Common myeloid progenitor, CD34-positive (primary cell): ENCODE measurements at regions not wholly inside any gene's neighbourhood (a gene's known extent, or its start where the extent isn't known, plus 50 kb on each side); places are given as distances from the start of the nearest gene placed in this dataset.
A peak's percentile ranks its signal among the peaks of the same experiment; 100 is the strongest.

ENCODE experiments used
- CTCF ChIA-PET: fragments of 350-600 bp; sonication (Branson Sonifier 250); formaldehyde crosslinking; loops from one replicate; lab custom pipeline; 2021; ENCODE audit warnings: antibody characterized with exemption; lab: Charles Lee
- POLR2A ChIA-PET: fragments of 350-600 bp; sonication (Branson Sonifier 250); formaldehyde crosslinking; loops from one replicate; lab custom pipeline; 2021; ENCODE audit warnings: antibody characterized with exemption; lab: Charles Lee
- DNase-seq, 3 donors: peaks; one replicate each; pipeline versions ENCODE4 v3.0.0 to v3.0.0-alpha.2; 2013
- H3K27ac ChIP-seq, 2 experiments: 1 replicate in 1 of 2; 2 replicates in 1 of 2; pipeline ENCODE4 v1.7.0; 2013; ENCODE audit warnings: inconsistent platforms in 2 of 2, low read length in 2 of 2, mild to moderate bottlenecking in 2 of 2, low read depth in 1 of 2, moderate library complexity in 1 of 2; ENCODE audit not compliant: severe bottlenecking in 2 of 2, insufficient read depth in 1 of 2, poor library complexity in 1 of 2
- H3K27me3 ChIP-seq, 5 experiments: replicated peaks in 2 of 5; 1 replicate in 3 of 5; 2 replicates in 2 of 5; pipeline versions ENCODE4 v1.6.1 to v1.7.0; 2013; ENCODE audit warnings: low read length in 4 of 5, mild to moderate bottlenecking in 2 of 5, moderate library complexity in 2 of 5, inconsistent platforms in 1 of 5; ENCODE audit not compliant: insufficient read depth in 5 of 5, control insufficient read depth in 4 of 5
- H3K36me3 ChIP-seq, 4 experiments: 1 replicate in 2 of 4; 2 replicates in 2 of 4; pipeline versions ENCODE4 v1.6.1 to v1.7.0; 2013; ENCODE audit warnings: low read length in 3 of 4, control low read depth in 1 of 4, mild to moderate bottlenecking in 1 of 4; ENCODE audit not compliant: control insufficient read depth in 4 of 4, insufficient read depth in 4 of 4
- H3K4me1 ChIP-seq, 4 experiments: 1 replicate in 3 of 4; 2 replicates in 1 of 4; pipeline versions ENCODE4 v1.6.1 to v1.7.1; 2013; ENCODE audit warnings: low read length in 3 of 4, mild to moderate bottlenecking in 3 of 4, control low read depth in 1 of 4, inconsistent platforms in 1 of 4, moderate library complexity in 1 of 4; ENCODE audit not compliant: control insufficient read depth in 4 of 4, insufficient read depth in 4 of 4; ENCODE audit errors: control extremely low read depth in 1 of 4
- H3K4me3 ChIP-seq, 7 experiments: 1 replicate in 4 of 7; 2 replicates in 3 of 7; pipeline versions ENCODE4 v1.5.1 to v1.7.0; 2013; ENCODE audit warnings: mild to moderate bottlenecking in 7 of 7, low read length in 6 of 7, moderate library complexity in 6 of 7, inconsistent platforms in 2 of 7, low read depth in 2 of 7, control low read depth in 1 of 7; ENCODE audit not compliant: insufficient read depth in 4 of 7, control insufficient read depth in 1 of 7; ENCODE audit errors: extremely low read depth in 1 of 7
- H3K9me3 ChIP-seq, 5 experiments: 1 replicate in 4 of 5; 2 replicates in 1 of 5; pipeline versions ENCODE4 v1.6.1 to v1.7.1; 2013; ENCODE audit warnings: low read length in 4 of 5, mild to moderate bottlenecking in 2 of 5, inconsistent platforms in 1 of 5, low read depth in 1 of 5, moderate library complexity in 1 of 5; ENCODE audit not compliant: control insufficient read depth in 4 of 5, insufficient read depth in 2 of 5; ENCODE audit errors: control extremely low read depth in 1 of 5
- whole genome bisulfite sequencing: methylation state at CpG from one replicate; pipeline ENCODE4 v1.1.5; 2013; ENCODE audit not compliant: insufficient coverage; 5-methylcytosine and 5-hydroxymethylcytosine counted together

DNA sequence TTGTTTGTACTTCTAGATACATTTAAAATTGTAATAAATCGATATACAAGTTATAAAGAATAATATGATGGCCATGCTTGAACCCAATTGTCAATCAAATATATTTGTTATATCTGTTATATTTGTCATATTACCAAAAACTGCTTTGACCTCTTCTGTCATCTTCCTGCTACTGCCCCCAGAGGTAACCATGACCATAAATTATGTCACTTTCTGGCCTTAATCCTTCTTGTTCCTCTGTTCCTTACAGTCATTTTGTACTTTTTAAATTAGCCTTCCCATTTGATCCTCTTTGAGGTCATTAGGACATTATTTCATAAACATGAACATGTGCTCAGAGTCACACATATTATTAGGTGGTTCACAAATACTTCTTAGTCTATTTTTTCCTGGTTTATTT, 124.7 kb downstream of the HFE start:
- ChIA-PET CTCF (interaction anchor here (0.7 to 1.2 kb wide), 2 partner anchors 17 to 58 kb away, joined by 3 read pairs; no protein-coding TSS in a partner anchor), POLR2A (no interaction called here)
- no peak overlapping the region for H3K4me3 ChIP-seq
- no peak overlapping the region for H3K27ac ChIP-seq
- H3K9me3 ChIP-seq, result no peaks in the 10 kb centered on the region
- no peaks in the 10 kb centered on the region for H3K27me3 ChIP-seq
- H3K4me1 ChIP-seq, result peaks cover 7 to 26% (median 18%) of the 10 kb centered on the region in 4 experiments
- peak in 2 of 3 donors; percentile 27 to 44 for DNase-seq
- no peaks in the 10 kb centered on the region for H3K36me3 ChIP-seq
- no CpG with 5 or more reads among the region's 1 CpG for WGBS

DNA sequence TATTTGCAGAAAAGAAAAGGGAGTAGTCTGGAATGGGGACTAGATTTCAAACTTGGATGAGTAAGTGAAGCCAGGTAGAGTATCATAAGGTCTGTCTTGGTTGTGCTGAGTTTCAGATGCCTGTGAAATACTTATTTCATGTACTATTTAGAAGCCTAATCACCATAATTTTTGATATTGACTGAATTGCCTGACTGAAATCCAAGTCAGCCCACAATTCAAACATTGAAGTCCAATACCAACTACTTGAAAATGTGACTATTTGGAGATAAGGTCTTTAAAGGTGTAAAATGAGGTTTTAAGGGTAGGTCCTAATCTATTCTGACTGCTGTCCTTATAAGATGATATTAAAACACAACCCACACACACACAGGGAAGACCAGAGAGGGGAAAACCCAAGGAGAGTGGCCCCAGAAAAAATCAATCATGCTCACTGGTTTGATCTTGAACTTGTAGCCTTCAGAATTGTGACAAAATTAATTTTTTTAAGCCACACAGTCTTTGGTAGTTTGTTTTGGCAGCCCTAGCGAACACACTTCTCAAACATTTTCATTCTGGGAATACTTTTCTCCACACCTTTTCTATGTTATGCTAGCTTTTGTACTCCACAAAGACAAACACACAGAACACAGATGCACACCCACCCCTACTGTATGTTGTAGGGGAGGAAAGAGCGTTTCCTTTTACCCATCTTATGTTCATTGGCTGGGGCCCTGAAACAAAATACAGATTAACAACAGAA, 126.3 kb downstream of the HFE start:
- Histone ChIP-seq H3K4me1 (peaks cover 9 to 35% (median 23%) of the 10 kb centered on the region in 4 experiments), H3K27ac (no peak overlapping the region), H3K9me3 (no peaks in the 10 kb centered on the region), H3K4me3 (peak overlapping the region in 1 of 7 experiments; percentile 79), H3K27me3 (no peaks in the 10 kb centered on the region), H3K36me3 (no peaks in the 10 kb centered on the region)
- ChIA-PET CTCF (interaction anchor here (4.2 kb wide), 2 partner anchors 15 to 23 kb away, joined by 23 to 44 read pairs; a partner anchor contains a TSS), POLR2A (interaction anchor here (3.7 to 4.9 kb wide), 2 partner anchors 7 to 15 kb away, joined by 92 to 100 read pairs; a partner anchor contains a TSS)
- no CpG with 5 or more reads among the region's 2 CpGs for WGBS
- no peak for DNase-seq

- POLR2A ChIA-PET, result interaction anchor here (0.5 to 4.9 kb wide), 12 partner anchors 9 to 147 kb away, joined by 3 to 100 read pairs (median 18); a partner anchor contains a TSS
- no peaks in the 10 kb centered on the region for H3K36me3 ChIP-seq
- H3K27ac ChIP-seq, result peak overlapping the region in 1 of 2 experiments; percentile 89
- no peaks in the 10 kb centered on the region for H3K9me3 ChIP-seq
- CTCF ChIA-PET, result interaction anchor here (0.9 to 4.2 kb wide), 12 partner anchors 7 to 70 kb away, joined by 3 to 44 read pairs (median 14); a partner anchor contains a TSS
- no peaks in the 10 kb centered on the region for H3K27me3 ChIP-seq
- H3K4me1 ChIP-seq, result peaks cover 11 to 47% (median 25%) of the 10 kb centered on the region in 4 experiments
- peak overlapping the region; percentile 6 to 92 (median 79) for H3K4me3 ChIP-seq
- WGBS, result 41% methylated on average over 20 of the region's 32 CpGs
- peak in 1 of 3 donors; percentile 16 for DNase-seq
Observed at GRCh38 chr6:26214803-26215584, 127.8 kb downstream of the HFE start.

DNA sequence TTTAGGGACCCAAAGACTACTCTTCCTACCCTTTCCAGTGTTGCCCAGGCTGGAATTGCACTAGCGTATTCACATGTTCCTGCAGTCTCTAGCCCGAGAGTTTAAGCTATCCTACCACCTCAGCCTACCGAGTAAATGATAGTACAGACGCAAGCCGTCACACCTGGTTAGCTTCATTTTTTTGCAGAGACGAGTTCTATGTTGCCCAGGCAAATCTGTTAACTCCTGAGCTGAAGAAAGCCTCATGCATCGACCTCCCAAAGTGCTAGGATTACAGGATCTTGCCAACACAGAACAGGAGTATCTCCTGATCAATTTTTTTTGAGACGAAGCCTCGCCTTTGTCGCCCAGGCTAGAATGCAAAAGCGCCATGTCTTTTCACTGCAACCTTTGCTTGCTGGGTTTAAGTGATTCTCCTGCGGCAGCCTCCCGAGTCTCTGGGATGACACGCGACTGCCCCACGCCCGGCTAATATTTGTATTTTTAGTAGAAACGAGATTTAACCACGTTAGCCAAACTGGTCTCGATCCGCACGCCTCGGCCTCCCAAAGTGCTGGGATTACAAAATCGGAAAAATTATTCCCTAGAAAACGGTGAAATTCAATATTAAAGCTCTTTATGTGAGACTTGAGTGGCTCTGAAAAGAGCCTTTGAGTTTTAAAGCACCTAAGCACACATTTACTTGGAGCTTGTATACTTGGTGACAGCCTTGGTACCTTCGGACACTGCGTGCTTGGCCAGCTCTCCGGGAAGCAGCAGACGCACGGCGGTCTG, 128.5 kb downstream of the HFE start:
- H3K27me3 ChIP-seq, result no peaks in the 10 kb centered on the region
- under 1% methylated on average over 27 of the region's 31 CpGs for WGBS
- DNase-seq, result peak; percentile 55 to 83 (median 68)
- ChIA-PET CTCF (interaction anchor here (0.9 to 4.2 kb wide), 22 partner anchors 8 to 89 kb away, joined by 3 to 44 read pairs (median 7); a partner anchor contains a TSS), POLR2A (interaction anchor here (0.6 to 4.9 kb wide), 22 partner anchors 8 to 172 kb away, joined by 3 to 100 read pairs (median 7); a partner anchor contains a TSS)
- H3K4me1 ChIP-seq, result peaks cover 13 to 54% (median 27%) of the 10 kb centered on the region in 4 experiments
- peak overlapping the region; percentile 51 to 89 for H3K27ac ChIP-seq
- no peaks in the 10 kb centered on the region for H3K9me3 ChIP-seq
- H3K4me3 ChIP-seq, result peak overlapping the region; percentile 30 to 92 (median 79)
- H3K36me3 ChIP-seq, result no peaks in the 10 kb centered on the region

DNA sequence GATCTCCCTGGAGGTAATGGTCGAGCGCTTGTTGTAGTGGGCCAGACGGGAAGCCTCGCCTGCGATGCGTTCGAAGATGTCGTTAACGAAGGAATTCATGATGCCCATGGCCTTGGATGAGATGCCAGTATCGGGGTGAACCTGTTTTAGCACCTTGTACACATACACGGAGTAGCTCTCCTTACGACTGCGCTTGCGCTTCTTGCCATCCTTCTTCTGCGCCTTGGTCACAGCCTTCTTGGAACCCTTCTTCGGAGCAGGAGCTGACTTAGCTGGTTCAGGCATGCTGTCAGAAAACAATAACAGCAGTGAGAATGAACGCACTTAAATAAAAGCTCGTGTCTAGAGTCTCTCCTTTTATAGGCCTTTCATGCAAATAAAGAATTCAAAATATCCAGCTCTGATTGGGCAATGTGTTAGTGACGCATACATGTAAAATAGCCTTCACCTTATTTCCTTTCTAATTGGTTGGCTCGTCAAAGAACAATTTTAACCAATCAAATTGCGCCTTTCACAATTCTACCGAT, 129.2 kb downstream of the HFE start:
- no peaks in the 10 kb centered on the region for H3K36me3 ChIP-seq
- H3K4me3 ChIP-seq, result peak overlapping the region; percentile 37 to 92 (median 79)
- peaks cover 13 to 52% (median 27%) of the 10 kb centered on the region in 4 experiments for H3K4me1 ChIP-seq
- H3K9me3 ChIP-seq, result no peaks in the 10 kb centered on the region
- H3K27me3 ChIP-seq, result no peaks in the 10 kb centered on the region
- WGBS, result 0% methylated on average over 17 of the region's 22 CpGs
- peak overlapping the region; percentile 67 to 89 for H3K27ac ChIP-seq
- POLR2A ChIA-PET, result interaction anchor here (0.7 to 4.9 kb wide), 25 partner anchors 9 to 1619 kb away, joined by 3 to 100 read pairs (median 7); a partner anchor contains a TSS
- CTCF ChIA-PET, result interaction anchor here (0.6 to 4.2 kb wide), 25 partner anchors 9 to 90 kb away, joined by 3 to 44 read pairs (median 6); a partner anchor contains a TSS
- DNase-seq, result peak; percentile 97 to 99 (median 99)
